ENCODE measurements at regions not wholly inside any gene's neighbourhood (a gene's known extent, or its start where the extent isn't known, plus 50 kb on each side); places are given as distances from the start of the nearest gene placed in this dataset.

DNA sequence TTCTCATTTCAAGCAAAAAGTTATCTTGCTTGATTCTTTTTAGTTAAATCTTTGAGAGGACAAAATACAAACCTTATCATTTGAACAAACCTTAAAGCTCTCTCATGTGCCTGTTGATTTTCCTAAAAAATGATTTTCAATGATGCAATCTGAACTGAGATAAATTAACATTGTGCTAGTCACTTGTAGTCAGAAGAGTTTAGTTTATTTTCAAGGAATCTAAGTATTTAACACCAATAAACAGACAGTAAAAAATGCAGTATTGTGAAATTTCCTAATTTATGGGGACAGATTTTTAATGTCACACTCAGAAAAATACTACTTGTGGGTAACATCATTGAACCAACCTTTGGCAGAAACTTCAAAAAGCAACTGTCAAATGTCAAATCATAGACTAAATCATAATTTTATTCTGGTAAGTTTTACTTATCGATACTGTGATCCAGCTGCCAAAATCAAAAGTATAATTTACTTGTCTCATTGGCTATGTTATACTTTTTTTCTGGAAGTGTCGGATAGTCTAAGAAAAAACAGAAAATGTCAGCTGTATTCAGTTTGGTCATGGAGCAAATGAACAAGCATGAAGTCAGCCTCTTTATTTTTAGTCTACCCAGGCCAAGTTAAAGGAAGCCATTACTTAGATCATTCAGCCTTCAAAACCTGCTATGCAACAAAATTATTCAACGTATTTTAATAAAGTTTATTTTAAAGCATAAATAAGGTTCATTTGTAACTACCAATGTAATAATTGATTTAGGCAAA lies 52.4 kb upstream of the FNDC3B start:
- Histone ChIP-seq H3K36me3 (no peaks in the 10 kb centered on the region), H3K4me1 (no peaks in the 10 kb centered on the region), H3K27ac (peak overlapping the region; percentile 29 to 49), H3K4me3 (no peak overlapping the region), H3K9me3 (no peaks in the 10 kb centered on the region), H3K27me3 (no peaks in the 10 kb centered on the region)
- TF ChIP-seq, protein P1, sequence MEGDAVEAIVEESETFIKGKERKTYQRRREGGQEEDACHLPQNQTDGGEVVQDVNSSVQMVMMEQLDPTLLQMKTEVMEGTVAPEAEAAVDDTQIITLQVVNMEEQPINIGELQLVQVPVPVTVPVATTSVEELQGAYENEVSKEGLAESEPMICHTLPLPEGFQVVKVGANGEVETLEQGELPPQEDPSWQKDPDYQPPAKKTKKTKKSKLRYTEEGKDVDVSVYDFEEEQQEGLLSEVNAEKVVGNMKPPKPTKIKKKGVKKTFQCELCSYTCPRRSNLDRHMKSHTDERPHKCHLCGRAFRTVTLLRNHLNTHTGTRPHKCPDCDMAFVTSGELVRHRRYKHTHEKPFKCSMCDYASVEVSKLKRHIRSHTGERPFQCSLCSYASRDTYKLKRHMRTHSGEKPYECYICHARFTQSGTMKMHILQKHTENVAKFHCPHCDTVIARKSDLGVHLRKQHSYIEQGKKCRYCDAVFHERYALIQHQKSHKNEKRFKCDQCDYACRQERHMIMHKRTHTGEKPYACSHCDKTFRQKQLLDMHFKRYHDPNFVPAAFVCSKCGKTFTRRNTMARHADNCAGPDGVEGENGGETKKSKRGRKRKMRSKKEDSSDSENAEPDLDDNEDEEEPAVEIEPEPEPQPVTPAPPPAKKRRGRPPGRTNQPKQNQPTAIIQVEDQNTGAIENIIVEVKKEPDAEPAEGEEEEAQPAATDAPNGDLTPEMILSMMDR (IDR thresholded peaks at IDR 0.05) = no peak
- TF ChIP-seq POLR2A (IDR thresholded peaks at IDR 0.05) = no peak
- no peak for DNase-seq
- intact Hi-C loops (cut with DNase I; ENCODE audit: low total_unique reads) = no loop called here

Measured in uterus (tissue), 3 donors.